Transverse colon (tissue), 4 donors: ENCODE measurements at regions not wholly inside any gene's neighbourhood (a gene's known extent, or its start where the extent isn't known, plus 50 kb on each side); places are given as distances from the start of the nearest gene placed in this dataset.

Experiments
- CTCF ChIP-seq, 5 experiments: fragments of 200-600 bp in 3 of 5; fragments of 450-650 bp in 2 of 5; sonication (generic) in 3 of 5; IDR thresholded peaks; 1 replicate in 2 of 5; 2 replicates in 3 of 5; pipeline ENCODE4 v1.5.1; 2016 to 2017; ENCODE audit warnings: antibody characterized with exemption in 5 of 5, inconsistent platforms in 3 of 5, mild to moderate bottlenecking in 2 of 5, moderate library complexity in 1 of 5
- POLR2A ChIP-seq: fragments of 450-650 bp; IDR thresholded peaks from one replicate; pipeline ENCODE4 v1.6.1; 2016; ENCODE audit warnings: antibody characterized with exemption, mild to moderate bottlenecking, moderate library complexity
- POLR2AphosphoS5 ChIP-seq, 3 donors: sonication (generic); formaldehyde crosslinking; IDR thresholded peaks; one replicate each; pipeline ENCODE4 v1.6.1; 2016; ENCODE audit warnings: antibody characterized with exemption in 3 of 3

- TF ChIP-seq CTCF (IDR thresholded peaks at IDR 0.05) (no peak), POLR2AphosphoS5 (IDR thresholded peaks at IDR 0.05) (no peak), POLR2A (no peak)
Observed at GRCh38 chr11:116209255-116209654, 563.5 kb downstream of the BUD13 start.
